ENCODE measurements at regions not wholly inside any gene's neighbourhood (a gene's known extent, or its start where the extent isn't known, plus 50 kb on each side); places are given as distances from the start of the nearest gene placed in this dataset.
"Not testable (repeated sequence)": the region's sequence is repeated elsewhere in the genome, so short reads cannot be mapped to it uniquely, and the experiment has no call there.

GRCh38 chr5:99590806-99591205 lies 662.0 kb upstream of the CHD1 start:
- DNase-seq (ENCODE audit: low read depth in 2 of 2): no peak

- no peak for DNase-seq (ENCODE audit: low read depth in 2 of 2)
Measured at GRCh38 chr5:99589424-99589823, 660.6 kb upstream of the CHD1 start.

GRCh38 chr5:99587983-99588382 lies 659.2 kb upstream of the CHD1 start:
- DNase-seq (ENCODE audit: low read depth in 2 of 2): no peak

- no peak for DNase-seq (ENCODE audit: low read depth in 2 of 2)
Measured at GRCh38 chr5:99586878-99587277, 658.1 kb upstream of the CHD1 start.

GRCh38 chr5:99581204-99581603 lies 652.4 kb upstream of the CHD1 start:
- DNase-seq (ENCODE audit: low read depth in 2 of 2): not testable (repeated sequence)

- not testable (repeated sequence) for DNase-seq (ENCODE audit: low read depth in 2 of 2)
Measured at GRCh38 chr5:99562937-99563627, 634.3 kb upstream of the CHD1 start.

- no peak for DNase-seq (ENCODE audit: low read depth in 2 of 2)
Measured at GRCh38 chr5:99553211-99553810, 624.5 kb upstream of the CHD1 start.

GRCh38 chr5:99544356-99544755 lies 615.5 kb upstream of the CHD1 start:
- no peak for DNase-seq (ENCODE audit: low read depth in 2 of 2)

- no peak for DNase-seq (ENCODE audit: low read depth in 2 of 2)
Measured at GRCh38 chr5:99543841-99544240, 615.0 kb upstream of the CHD1 start.

GRCh38 chr5:99534241-99534640 lies 605.4 kb upstream of the CHD1 start:
- DNase-seq (ENCODE audit: low read depth in 2 of 2): not testable (repeated sequence)

- not testable (repeated sequence) for DNase-seq (ENCODE audit: low read depth in 2 of 2)
Measured at GRCh38 chr5:99521666-99522065, 592.9 kb upstream of the CHD1 start.

GRCh38 chr5:99515864-99516490 lies 587.2 kb upstream of the CHD1 start:
- DNase-seq (ENCODE audit: low read depth in 2 of 2): not testable (repeated sequence)

- DNase-seq (ENCODE audit: low read depth in 2 of 2): not testable (repeated sequence)
Measured at GRCh38 chr5:99510237-99510866, 581.5 kb upstream of the CHD1 start.

GRCh38 chr5:99509064-99509463 lies 580.3 kb upstream of the CHD1 start:
- DNase-seq (ENCODE audit: low read depth in 2 of 2): not testable (repeated sequence)

- not testable (repeated sequence) for DNase-seq (ENCODE audit: low read depth in 2 of 2)
Measured at GRCh38 chr5:99495456-99495855, 566.6 kb upstream of the CHD1 start.

GRCh38 chr5:99478450-99478849 lies 549.6 kb upstream of the CHD1 start:
- DNase-seq (ENCODE audit: low read depth in 2 of 2): not testable (repeated sequence)

GRCh38 chr5:99473328-99473727 lies 544.5 kb upstream of the CHD1 start:
- DNase-seq (ENCODE audit: low read depth in 2 of 2): not testable (repeated sequence)

GRCh38 chr5:99471726-99472125 lies 542.9 kb upstream of the CHD1 start:
- DNase-seq (ENCODE audit: low read depth in 2 of 2): not testable (repeated sequence)

- DNase-seq (ENCODE audit: low read depth in 2 of 2): not testable (repeated sequence)
Measured at GRCh38 chr5:99471178-99471577, 542.4 kb upstream of the CHD1 start.

- not testable (repeated sequence) for DNase-seq (ENCODE audit: low read depth in 2 of 2)
Measured at GRCh38 chr5:99470636-99471035, 541.8 kb upstream of the CHD1 start.

GRCh38 chr5:99460701-99461100 lies 531.9 kb upstream of the CHD1 start:
- DNase-seq (ENCODE audit: low read depth in 2 of 2): no peak

- DNase-seq (ENCODE audit: low read depth in 2 of 2): no peak
Measured at GRCh38 chr5:99453196-99453595, 524.4 kb upstream of the CHD1 start.

GRCh38 chr5:99449786-99450185 lies 521.0 kb upstream of the CHD1 start:
- DNase-seq (ENCODE audit: low read depth in 2 of 2): no peak
